ENCODE measurements at regions not wholly inside any gene's neighbourhood (a gene's known extent, or its start where the extent isn't known, plus 50 kb on each side); places are given as distances from the start of the nearest gene placed in this dataset.

- TF ChIP-seq THRAP3 (IDR thresholded peaks at IDR 0.05; ENCODE audit: borderline replicate concordance): no peak
- no peak for TF ChIP-seq CHD7 (IDR thresholded peaks at IDR 0.05; ENCODE audit: low read depth, low read length)
- TF ChIP-seq YBX1 (IDR thresholded peaks at IDR 0.05): no peak
- no peak for TF ChIP-seq ESRRA (IDR thresholded peaks at IDR 0.05; ENCODE audit: borderline replicate concordance, low read depth)
- no peak for TF ChIP-seq CREM (IDR thresholded peaks at IDR 0.05; ENCODE audit: low read depth)
- TF ChIP-seq DPF2 (IDR thresholded peaks at IDR 0.05): no peak
- TF ChIP-seq NFYB (IDR thresholded peaks at IDR 0.05; ENCODE audit: extremely low read depth, insufficient read length): no peak
- no peak for TF ChIP-seq TAF1 (IDR thresholded peaks at IDR 0.05; ENCODE audit: control insufficient read depth, extremely low read depth, insufficient read depth, low read length, severe bottlenecking)
Measured at GRCh38 chr7:145212050-145212449, 376.2 kb upstream of the TPK1 start.

Data from K562 (cell line).